ENCODE measurements at regions not wholly inside any gene's neighbourhood (a gene's known extent, or its start where the extent isn't known, plus 50 kb on each side); places are given as distances from the start of the nearest gene placed in this dataset.

- no peak overlapping the region for H3K4me3 ChIP-seq (ENCODE audit: low read depth, low read length)
- TF ChIP-seq CTCF (IDR thresholded peaks at IDR 0.05; ENCODE audit: insufficient read depth, low read length), result no peak
- DNase-seq (ENCODE audit: low read depth), result no peak
These were observed 1263.1 kb downstream of the KCNT2 start for GRCh38 chr1:195345149-195345548.

DNA sequence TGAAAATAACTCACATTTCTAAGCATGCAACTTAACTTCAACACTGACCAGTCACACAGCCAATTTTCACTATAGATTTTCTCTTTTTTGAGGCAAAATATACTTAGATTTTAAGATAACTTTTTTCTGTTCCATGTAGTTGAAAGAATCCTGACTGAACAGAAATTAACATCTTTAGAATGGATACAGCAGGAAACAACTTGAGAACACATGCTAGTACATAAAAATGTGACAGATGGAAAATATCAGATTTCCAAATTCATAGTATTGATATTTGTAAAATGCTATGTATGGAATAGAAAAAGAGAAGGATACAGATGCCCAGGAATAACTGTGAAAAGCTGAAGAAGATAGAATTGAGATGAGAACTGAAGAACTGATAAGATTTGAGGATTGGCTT lies 1270.6 kb downstream of the KCNT2 start:
- H3K4me3 ChIP-seq (ENCODE audit: low read depth, low read length), result no peak overlapping the region
- no peak for TF ChIP-seq CTCF (IDR thresholded peaks at IDR 0.05; ENCODE audit: insufficient read depth, low read length)
- no peak for DNase-seq (ENCODE audit: low read depth)

DNA sequence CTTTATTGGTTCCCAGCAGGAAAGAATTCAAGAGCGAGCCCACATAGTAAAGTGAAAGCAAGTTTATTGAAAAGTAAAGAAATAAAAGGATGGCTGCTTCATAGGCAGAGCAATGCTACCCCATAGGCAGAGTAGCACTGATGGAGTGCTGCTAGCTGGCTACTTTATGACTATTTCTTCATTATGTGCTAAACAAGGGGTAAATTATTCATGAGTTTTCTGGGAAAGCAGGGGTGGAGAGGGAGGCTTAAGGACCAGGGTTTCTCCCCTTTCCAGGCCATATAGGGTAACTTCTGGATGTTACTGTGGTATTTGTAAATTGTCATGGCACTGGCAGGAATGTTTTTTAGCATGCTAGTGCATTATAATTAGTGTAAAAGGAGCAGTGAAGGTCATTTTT lies 1271.4 kb downstream of the KCNT2 start:
- TF ChIP-seq CTCF (IDR thresholded peaks at IDR 0.05; ENCODE audit: insufficient read depth, low read length), result no peak
- no peak for DNase-seq (ENCODE audit: low read depth)
- H3K4me3 ChIP-seq (ENCODE audit: low read depth, low read length), result no peak overlapping the region

DNA sequence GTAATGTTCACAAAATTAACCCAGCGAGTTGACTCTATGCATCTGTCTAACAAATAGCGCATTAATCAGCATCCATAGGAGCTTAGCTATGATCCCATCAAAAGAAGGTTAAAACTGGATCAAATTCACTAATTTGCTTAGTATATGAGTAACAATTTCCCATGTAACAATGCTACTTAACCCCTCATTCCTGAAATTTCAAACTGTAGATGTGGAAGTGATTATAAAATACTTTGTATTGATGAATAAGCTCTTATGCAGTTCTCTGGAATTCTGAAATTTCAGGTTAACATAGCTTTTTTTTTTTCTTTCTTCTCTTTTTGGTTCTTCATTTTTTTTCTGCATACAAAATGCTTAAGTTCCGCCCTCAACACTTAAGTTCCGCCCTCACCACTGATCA lies 1272.7 kb downstream of the KCNT2 start:
- no peak for DNase-seq (ENCODE audit: low read depth)
- TF ChIP-seq CTCF (IDR thresholded peaks at IDR 0.05; ENCODE audit: insufficient read depth, low read length), result no peak
- no peak overlapping the region for H3K4me3 ChIP-seq (ENCODE audit: low read depth, low read length)

GRCh38 chr1:195332102-195332501 lies 1276.1 kb downstream of the KCNT2 start:
- H3K4me3 ChIP-seq (ENCODE audit: low read depth, low read length), result no peak overlapping the region
- no peak for DNase-seq (ENCODE audit: low read depth)
- TF ChIP-seq CTCF (IDR thresholded peaks at IDR 0.05; ENCODE audit: insufficient read depth, low read length), result no peak

DNA sequence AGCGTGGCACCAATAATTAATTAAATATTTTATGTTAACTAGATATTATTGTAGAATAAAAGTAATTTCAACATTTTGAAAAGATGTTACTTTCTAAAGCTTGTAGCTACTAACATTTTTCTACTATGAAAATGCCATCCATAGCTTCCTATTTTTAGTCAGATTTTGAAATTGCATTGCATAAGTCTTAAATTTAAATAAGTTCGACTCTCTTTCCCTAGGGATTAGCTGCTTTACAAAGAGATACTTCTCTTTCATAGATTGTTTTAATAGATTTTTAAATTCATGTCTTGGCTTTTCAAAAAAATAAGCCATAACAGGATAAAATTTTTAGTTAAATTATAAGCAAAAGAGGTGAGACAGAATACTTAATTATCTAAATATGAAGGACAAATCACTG lies 1279.6 kb downstream of the KCNT2 start:
- DNase-seq (ENCODE audit: low read depth), result no peak
- TF ChIP-seq CTCF (IDR thresholded peaks at IDR 0.05; ENCODE audit: insufficient read depth, low read length), result no peak
- no peak overlapping the region for H3K4me3 ChIP-seq (ENCODE audit: low read depth, low read length)

GRCh38 chr1:195328102-195328501 lies 1280.1 kb downstream of the KCNT2 start:
- DNase-seq (ENCODE audit: low read depth), result no peak
- TF ChIP-seq CTCF (IDR thresholded peaks at IDR 0.05; ENCODE audit: insufficient read depth, low read length), result no peak
- no peak overlapping the region for H3K4me3 ChIP-seq (ENCODE audit: low read depth, low read length)
